Skeletal muscle satellite cell (primary cell): ENCODE measurements at regions not wholly inside any gene's neighbourhood (a gene's known extent, or its start where the extent isn't known, plus 50 kb on each side); places are given as distances from the start of the nearest gene placed in this dataset. TPM values are rescaled to one million over a fixed set of nuclear protein-coding genes. Genes with fewer than 3 reads are reported as not detected.

Source experiments
- H3K27me3 ChIP-seq: 2 replicates; pipeline ENCODE4 v1.7.0; 2013; ENCODE audit warnings: low read length; ENCODE audit not compliant: control insufficient read depth, insufficient read depth
- H3K36me3 ChIP-seq: 2 replicates; pipeline ENCODE4 v1.7.0; 2013; ENCODE audit warnings: mild to moderate bottlenecking, control low read depth, low read length; ENCODE audit not compliant: insufficient read depth
- H3K4me1 ChIP-seq: 2 replicates; pipeline ENCODE4 v1.7.0; 2013; ENCODE audit warnings: low read length; ENCODE audit not compliant: control insufficient read depth, insufficient read depth
- H3K4me2 ChIP-seq: 2 replicates; pipeline ENCODE4 v1.7.0; 2013; ENCODE audit warnings: mild to moderate bottlenecking, low read length
- H3K4me3 ChIP-seq: 2 replicates; pipeline ENCODE4 v1.7.0; 2013; ENCODE audit warnings: low read length
- H3K9ac ChIP-seq: 2 replicates; pipeline ENCODE4 v1.7.0; 2013; ENCODE audit warnings: mild to moderate bottlenecking, low read depth, low read length, moderate library complexity
- H3K9me3 ChIP-seq: replicated peaks from 2 replicates; pipeline ENCODE4 v1.7.0; 2013; ENCODE audit warnings: mild to moderate bottlenecking, control low read depth, low read length
- small RNA-seq: library from RNA; depleted of rRNA; stranded (forward); fragments of <200 nt; gene quantifications from one replicate; pipeline ENCODE3, GENCODE V24; 2012

- Histone ChIP-seq H3K4me2 (no peak overlapping the region), H3K9ac (no peak overlapping the region), H3K9me3 (no peaks in the 10 kb centered on the region)
Observed at GRCh38 chr3:150020527-150020926, 49.8 kb upstream of the PFN2 start.

More at GRCh38 chr3:150020527-150020926, 49.8 kb upstream of the PFN2 start:
- no peak overlapping the region for H3K4me3 ChIP-seq
- no peaks in the 10 kb centered on the region for H3K27me3 ChIP-seq
- no peaks in the 10 kb centered on the region for H3K36me3 ChIP-seq
- H3K4me1 ChIP-seq, result peaks cover 15% of the 10 kb centered on the region

Small RNA genes lying in the stretch of these regions (small RNA-seq; reads per million reads assigned to genes)
- gene RF00004, result not detected
- not detected for gene RPL32P9
